DND-41 (cell line): ENCODE measurements at regions not wholly inside any gene's neighbourhood (a gene's known extent, or its start where the extent isn't known, plus 50 kb on each side); places are given as distances from the start of the nearest gene placed in this dataset.
"Not testable (repeated sequence)": the region's sequence is repeated elsewhere in the genome, so short reads cannot be mapped to it uniquely, and the experiment has no call there.

ENCODE experiments used
- ATAC-seq: fragments of 200-7000 bp; cut with Tn5 transposase; 3 replicates; pipeline ENCODE4 v1.9.1; 2021; ENCODE audit warnings: low read depth; ENCODE audit not compliant: insufficient read depth
- DNase-seq: peaks from one replicate; pipeline ENCODE4 v3.0.0-alpha.2; 2020
- H2AFZ ChIP-seq: 2 replicates; pipeline ENCODE4 v1.6.0; 2012; ENCODE audit warnings: low read depth, low read length
- H3K27ac ChIP-seq: 2 replicates; pipeline ENCODE4 v1.5.1; 2012; ENCODE audit warnings: low read length, inconsistent platforms
- H3K27me3 ChIP-seq: fragments of 200-600 bp; sonication (generic); 2 replicates; pipeline ENCODE4 v1.6.0; 2012; ENCODE audit warnings: low read length, mild to moderate bottlenecking, inconsistent platforms; ENCODE audit not compliant: insufficient read depth, poor library complexity
- H3K36me3 ChIP-seq: 2 replicates; pipeline ENCODE4 v1.5.1; 2012; ENCODE audit warnings: low read length, inconsistent platforms; ENCODE audit not compliant: insufficient read depth
- H3K4me1 ChIP-seq: 2 replicates; pipeline ENCODE4 v1.5.1; 2012; ENCODE audit warnings: mild to moderate bottlenecking, low read length; ENCODE audit not compliant: insufficient read depth
- H3K4me2 ChIP-seq: 2 replicates; pipeline ENCODE4 v1.6.0; 2012; ENCODE audit warnings: mild to moderate bottlenecking, moderate library complexity, low read length, inconsistent platforms; ENCODE audit not compliant: insufficient read depth
- H3K4me3 ChIP-seq, 2 experiments: fragments of 200-600 bp in 1 of 2; shearing (Covaris generic) in 1 of 2; 2 replicates each; pipeline ENCODE4 v1.5.1; 2012 to 2016; ENCODE audit warnings: inconsistent platforms in 2 of 2, low read length in 2 of 2, mild to moderate bottlenecking in 2 of 2, low read depth in 1 of 2, moderate library complexity in 1 of 2
- H3K79me2 ChIP-seq: 2 replicates; pipeline ENCODE4 v1.6.0; 2012; ENCODE audit warnings: low read length, inconsistent platforms; ENCODE audit not compliant: insufficient read depth
- H3K9ac ChIP-seq: 2 replicates; pipeline ENCODE4 v1.6.0; 2012; ENCODE audit warnings: low read depth, mild to moderate bottlenecking, inconsistent platforms, low read length, moderate library complexity
- H3K9me3 ChIP-seq: 2 replicates; pipeline ENCODE4 v1.5.1; 2012; ENCODE audit warnings: low read length, moderate library complexity, mild to moderate bottlenecking, inconsistent platforms; ENCODE audit not compliant: insufficient read depth, severe bottlenecking
- H4K20me1 ChIP-seq: 2 replicates; pipeline ENCODE4 v1.6.0; 2012; ENCODE audit warnings: low read length; ENCODE audit not compliant: insufficient read depth
- CTCF ChIP-seq: IDR thresholded peaks from 2 replicates; pipeline ENCODE4 v1.5.1; 2012; ENCODE audit warnings: borderline replicate concordance, low read length, moderate library complexity, mild to moderate bottlenecking; ENCODE audit not compliant: poor library complexity, severe bottlenecking; ENCODE audit errors: extremely low read depth
- EZH2 ChIP-seq: IDR thresholded peaks from 3 replicates; pipeline ENCODE4 v1.6.1; 2012; ENCODE audit warnings: borderline replicate concordance, low read depth, mild to moderate bottlenecking, moderate library complexity, low read length, inconsistent platforms; ENCODE audit not compliant: severe bottlenecking

GRCh38 chr5:17064241-17064640 is 128.2 kb upstream of the MYO10 start:
- DNase-seq (no peak), ATAC-seq (no peak)
- no peaks in the 10 kb centered on the region for H4K20me1 ChIP-seq
- no peak overlapping the region for H3K4me2 ChIP-seq
- H3K9ac ChIP-seq: no peak overlapping the region
- no peak overlapping the region for H2AFZ ChIP-seq
- H3K27ac ChIP-seq: no peak overlapping the region
- H3K4me1 ChIP-seq: no peaks in the 10 kb centered on the region
- H3K79me2 ChIP-seq: no peaks in the 10 kb centered on the region
- no peak for TF ChIP-seq CTCF
- TF ChIP-seq EZH2: no peak
- H3K36me3 ChIP-seq: no peaks in the 10 kb centered on the region
- no peaks in the 10 kb centered on the region for H3K9me3 ChIP-seq
- no peaks in the 10 kb centered on the region for H3K27me3 ChIP-seq
- no peak overlapping the region for H3K4me3 ChIP-seq

- H3K4me3 ChIP-seq: no peak overlapping the region
- H3K27me3 ChIP-seq: no peaks in the 10 kb centered on the region
- ATAC-seq: no peak
- H2AFZ ChIP-seq: no peak overlapping the region
- DNase-seq: no peak
- no peak overlapping the region for H3K27ac ChIP-seq
- H3K9me3 ChIP-seq: no peaks in the 10 kb centered on the region
- H4K20me1 ChIP-seq: no peaks in the 10 kb centered on the region
- no peak overlapping the region for H3K4me2 ChIP-seq
- H3K4me1 ChIP-seq: no peaks in the 10 kb centered on the region
- TF ChIP-seq EZH2 (no peak), CTCF (no peak)
- H3K79me2 ChIP-seq: no peaks in the 10 kb centered on the region
- H3K9ac ChIP-seq: no peak overlapping the region
- no peaks in the 10 kb centered on the region for H3K36me3 ChIP-seq
Observed at GRCh38 chr5:17065458-17065857, 129.4 kb upstream of the MYO10 start.

GRCh38 chr5:17066026-17066425 is 129.9 kb upstream of the MYO10 start:
- H3K4me2 ChIP-seq, H3K4me1 ChIP-seq, H3K27me3 ChIP-seq, H3K79me2 ChIP-seq, H3K9me3 ChIP-seq, ATAC-seq, H3K27ac ChIP-seq, H2AFZ ChIP-seq, DNase-seq, H3K36me3 ChIP-seq, H3K4me3 ChIP-seq, H4K20me1 ChIP-seq, H3K9ac ChIP-seq: not testable (repeated sequence)

GRCh38 chr5:17067657-17068392 is 131.7 kb upstream of the MYO10 start:
- no peaks in the 10 kb centered on the region for H4K20me1 ChIP-seq
- H2AFZ ChIP-seq: no peak overlapping the region
- no peaks in the 10 kb centered on the region for H3K79me2 ChIP-seq
- DNase-seq: no peak
- no peak overlapping the region for H3K4me2 ChIP-seq
- ATAC-seq: no peak
- H3K4me1 ChIP-seq: no peaks in the 10 kb centered on the region
- TF ChIP-seq EZH2: no peak
- TF ChIP-seq CTCF: no peak
- no peak overlapping the region for H3K27ac ChIP-seq
- H3K4me3 ChIP-seq: no peak overlapping the region
- H3K27me3 ChIP-seq: no peaks in the 10 kb centered on the region
- H3K9ac ChIP-seq: no peak overlapping the region
- H3K36me3 ChIP-seq: no peaks in the 10 kb centered on the region
- no peaks in the 10 kb centered on the region for H3K9me3 ChIP-seq
